OCI-LY7 (cell line): ENCODE measurements at regions not wholly inside any gene's neighbourhood (a gene's known extent, or its start where the extent isn't known, plus 50 kb on each side); places are given as distances from the start of the nearest gene placed in this dataset.

Experiments used
- BruUV-seq: library from RNA; stranded (reverse); fragments of 400-500 nt; replicated peaks from 2 replicates; lab custom pipeline; 2021; lab: Mats Ljungman, UMichigan
- CTCF ChIA-PET: fragments of 300-600 bp; sonication (Branson Sonifier 250); formaldehyde crosslinking; loops from one replicate; lab custom pipeline; 2022; ENCODE audit warnings: antibody characterized with exemption; ENCODE audit not compliant: unreplicated experiment; lab: Charles Lee
- POLR2A ChIA-PET: fragments of 300-600 bp; sonication (Branson Sonifier 250); formaldehyde crosslinking; loops from one replicate; lab custom pipeline; 2022; ENCODE audit warnings: antibody characterized with exemption; lab: Charles Lee
- DNase-seq: peaks from one replicate; pipeline ENCODE4 v3.0.0-alpha.2; 2015; ENCODE audit warnings: low spot score
- H2AFZ ChIP-seq: fragments of 200-600 bp; sonication (generic), shearing (Covaris generic); 2 replicates; pipeline ENCODE4 v1.6.1; 2014; ENCODE audit warnings: mild to moderate bottlenecking, antibody characterized with exemption, low read length, moderate library complexity
- H3K27ac ChIP-seq: fragments of 200-600 bp; sonication (generic); 2 replicates; pipeline ENCODE4 v1.5.1; 2014; ENCODE audit warnings: mixed run types, low read depth, mild to moderate bottlenecking, moderate library complexity, low read length, inconsistent platforms; ENCODE audit not compliant: poor library complexity, severe bottlenecking
- H3K36me3 ChIP-seq: fragments of 200-600 bp; sonication (generic); 2 replicates; pipeline ENCODE4 v1.6.1; 2014; ENCODE audit warnings: mild to moderate bottlenecking, antibody characterized with exemption, low read length, moderate library complexity, mixed read lengths; ENCODE audit not compliant: insufficient read depth
- H3K4me1 ChIP-seq: fragments of 200-600 bp; sonication (generic); 2 replicates; pipeline ENCODE4 v1.5.1; 2014; ENCODE audit warnings: mild to moderate bottlenecking, low read length; ENCODE audit not compliant: insufficient read depth, poor library complexity, severe bottlenecking
- H3K4me2 ChIP-seq: fragments of 200-600 bp; sonication (generic); 2 replicates; pipeline ENCODE4 v1.6.1; 2014; ENCODE audit warnings: mild to moderate bottlenecking, low read length
- H3K4me3 ChIP-seq: fragments of 200-600 bp; sonication (generic); 2 replicates; pipeline ENCODE4 v1.5.1; 2014; ENCODE audit warnings: mild to moderate bottlenecking, low read depth, low read length; ENCODE audit not compliant: poor library complexity, severe bottlenecking
- H3K79me2 ChIP-seq: fragments of 200-600 bp; sonication (generic); 2 replicates; pipeline ENCODE4 v1.6.1; 2016; ENCODE audit warnings: low read depth, mild to moderate bottlenecking, low read length, moderate library complexity, mixed read lengths; ENCODE audit not compliant: insufficient read depth
- H3K9me2 ChIP-seq: fragments of 200-600 bp; sonication (generic); 2 replicates; pipeline ENCODE4 v1.6.1; 2016; ENCODE audit warnings: mild to moderate bottlenecking, low read length, mixed read lengths; ENCODE audit not compliant: insufficient read depth
- H3K9me3 ChIP-seq: fragments of 200-600 bp; sonication (generic); 2 replicates; pipeline ENCODE4 v1.6.1; 2014; ENCODE audit warnings: mild to moderate bottlenecking, mixed run types, low read length, mixed read lengths
- H4K20me1 ChIP-seq: fragments of 200-600 bp; sonication (generic); 2 replicates; pipeline ENCODE4 v1.6.1; 2014; ENCODE audit warnings: mild to moderate bottlenecking, antibody characterized with exemption, low read length, moderate library complexity, mixed read lengths; ENCODE audit not compliant: insufficient read depth
- CTCF ChIP-seq: fragments of 200-600 bp; sonication (generic); conservative IDR thresholded peaks from 2 replicates; pipeline ENCODE4 v1.5.1; 2014; ENCODE audit warnings: mild to moderate bottlenecking, antibody characterized with exemption, low read length, moderate library complexity, mixed read lengths
- EZH2phosphoT487 ChIP-seq: fragments of 200-600 bp; sonication (generic); IDR thresholded peaks from 2 replicates; pipeline ENCODE4 v1.6.1; 2018; ENCODE audit warnings: low read depth, borderline replicate concordance, mild to moderate bottlenecking, mixed run types, antibody characterized with exemption, low read length, moderate library complexity, mixed read lengths
- intact Hi-C: fragments of 100-400 bp; cut with micrococcal nuclease; formaldehyde crosslinking; loops from one replicate; pipeline ENCODE4 v1.10.0; 2022; ENCODE audit not compliant: unreplicated experiment

GRCh38 chr2:56912490-56912889 is 728.7 kb downstream of the CCDC85A start:
- H3K9me3 ChIP-seq = no peaks in the 10 kb centered on the region
- TF ChIP-seq EZH2phosphoT487 = no peak
- no peak for TF ChIP-seq CTCF
- DNase-seq = no peak
- no peak overlapping the region for H3K4me2 ChIP-seq
- POLR2A ChIA-PET = no interaction called here
- no peaks in the 10 kb centered on the region for H3K36me3 ChIP-seq
- no TSS peak for BruUV-seq
- no peaks in the 10 kb centered on the region for H3K9me2 ChIP-seq
- no peaks in the 10 kb centered on the region for H3K4me1 ChIP-seq
- H3K79me2 ChIP-seq = no peaks in the 10 kb centered on the region
- H2AFZ ChIP-seq = no peak overlapping the region
- no peak overlapping the region for H3K27ac ChIP-seq
- CTCF ChIA-PET = no interaction called here
- no peak overlapping the region for H3K4me3 ChIP-seq
- intact Hi-C loops = no loop called here
- no peaks in the 10 kb centered on the region for H4K20me1 ChIP-seq

- intact Hi-C loops = no loop called here
- no peaks in the 10 kb centered on the region for H3K4me1 ChIP-seq
- DNase-seq = no peak
- ChIA-PET CTCF (no interaction called here), POLR2A (no interaction called here)
- H3K36me3 ChIP-seq = no peaks in the 10 kb centered on the region
- H3K9me2 ChIP-seq = no peaks in the 10 kb centered on the region
- no peak overlapping the region for H3K4me2 ChIP-seq
- H4K20me1 ChIP-seq = no peaks in the 10 kb centered on the region
- no TSS peak for BruUV-seq
- TF ChIP-seq CTCF (no peak), EZH2phosphoT487 (no peak)
- H3K9me3 ChIP-seq = no peaks in the 10 kb centered on the region
- H2AFZ ChIP-seq = no peak overlapping the region
- H3K79me2 ChIP-seq = no peaks in the 10 kb centered on the region
- no peak overlapping the region for H3K4me3 ChIP-seq
- H3K27ac ChIP-seq = no peak overlapping the region
Measured at GRCh38 chr2:56918790-56919189, 735.0 kb downstream of the CCDC85A start.

- no peaks in the 10 kb centered on the region for H3K9me3 ChIP-seq
- no peaks in the 10 kb centered on the region for H3K79me2 ChIP-seq
- TF ChIP-seq CTCF (no peak), EZH2phosphoT487 (no peak)
- H2AFZ ChIP-seq = no peak overlapping the region
- H3K4me3 ChIP-seq = no peak overlapping the region
- H3K4me2 ChIP-seq = no peak overlapping the region
- CTCF ChIA-PET = no interaction called here
- H3K27ac ChIP-seq = no peak overlapping the region
- intact Hi-C loops = no loop called here
- H3K4me1 ChIP-seq = no peaks in the 10 kb centered on the region
- no peaks in the 10 kb centered on the region for H3K9me2 ChIP-seq
- POLR2A ChIA-PET = no interaction called here
- H4K20me1 ChIP-seq = no peaks in the 10 kb centered on the region
- no peaks in the 10 kb centered on the region for H3K36me3 ChIP-seq
- no peak for DNase-seq
- no TSS peak for BruUV-seq
Measured at GRCh38 chr2:56933976-56934375, 750.2 kb downstream of the CCDC85A start.
